ENCODE measurements at regions not wholly inside any gene's neighbourhood (a gene's known extent, or its start where the extent isn't known, plus 50 kb on each side); places are given as distances from the start of the nearest gene placed in this dataset.

- TF ChIP-seq RAD21 (IDR thresholded peaks at IDR 0.05; ENCODE audit: low read depth) (no peak), TEAD4 (IDR thresholded peaks at IDR 0.05) (no peak), TAF1 (IDR thresholded peaks at IDR 0.05; ENCODE audit: low read depth) (no peak), REST (IDR thresholded peaks at IDR 0.05; ENCODE audit: low read depth) (no peak), CEBPB (IDR thresholded peaks at IDR 0.05) (no peak), TCF12 (IDR thresholded peaks at IDR 0.05; ENCODE audit: low read depth) (no peak), EP300 (IDR thresholded peaks at IDR 0.05; ENCODE audit: borderline replicate concordance) (no peak)
- TF ChIP-seq, protein P1, sequence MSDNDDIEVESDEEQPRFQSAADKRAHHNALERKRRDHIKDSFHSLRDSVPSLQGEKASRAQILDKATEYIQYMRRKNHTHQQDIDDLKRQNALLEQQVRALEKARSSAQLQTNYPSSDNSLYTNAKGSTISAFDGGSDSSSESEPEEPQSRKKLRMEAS (IDR thresholded peaks at IDR 0.05), result no peak
Observed at GRCh38 chr15:85276508-85276907, 103.9 kb upstream of the AKAP13 start.
